ENCODE measurements at regions not wholly inside any gene's neighbourhood (a gene's known extent, or its start where the extent isn't known, plus 50 kb on each side); places are given as distances from the start of the nearest gene placed in this dataset.
"Not testable (repeated sequence)": the region's sequence is repeated elsewhere in the genome, so short reads cannot be mapped to it uniquely, and the experiment has no call there.

GRCh38 chr5:172528440-172528839 is 74.1 kb upstream of the SH3PXD2B start:
- no peak for DNase-seq (ENCODE audit: low spot score)

DNA sequence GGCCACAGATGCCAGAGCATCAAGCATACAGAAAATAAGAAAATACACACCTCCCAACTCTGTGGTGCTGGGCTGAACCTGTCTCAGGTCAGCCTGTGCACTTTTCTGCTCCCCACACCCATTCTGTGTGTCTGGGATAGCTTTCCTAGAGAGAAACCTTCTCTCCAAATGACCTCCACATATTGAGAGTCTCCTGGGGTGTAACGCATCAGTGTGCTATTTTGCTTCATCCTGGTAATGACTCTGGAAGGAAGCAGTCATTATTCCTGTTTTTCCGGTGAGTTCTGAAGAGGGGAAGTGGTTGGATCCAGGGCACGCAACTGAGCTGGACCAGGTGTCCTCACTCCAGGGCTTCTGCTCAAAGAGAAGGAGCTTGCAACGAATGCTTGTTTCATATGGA is 73.2 kb upstream of the SH3PXD2B start:
- no peak for DNase-seq (ENCODE audit: low spot score)

DNA sequence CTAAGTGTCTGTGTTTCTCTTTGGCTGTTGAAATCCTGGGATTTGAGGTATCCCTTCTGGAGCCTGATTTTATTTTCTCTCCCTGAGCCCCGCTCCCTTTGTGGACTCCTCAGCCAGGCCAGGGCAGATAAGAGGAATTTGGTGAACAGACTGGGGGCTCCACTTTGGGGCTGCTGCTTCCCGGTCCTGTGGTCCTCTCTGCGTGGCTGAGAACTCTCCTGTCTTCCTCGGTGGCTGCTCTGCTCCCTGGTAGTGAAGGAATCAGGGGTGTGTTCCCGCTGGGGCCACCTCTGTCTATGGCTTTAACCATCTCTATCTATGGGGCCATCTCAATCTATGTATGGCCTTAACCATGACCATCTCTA is 71.7 kb upstream of the SH3PXD2B start:
- no peak for DNase-seq (ENCODE audit: low spot score)

DNA sequence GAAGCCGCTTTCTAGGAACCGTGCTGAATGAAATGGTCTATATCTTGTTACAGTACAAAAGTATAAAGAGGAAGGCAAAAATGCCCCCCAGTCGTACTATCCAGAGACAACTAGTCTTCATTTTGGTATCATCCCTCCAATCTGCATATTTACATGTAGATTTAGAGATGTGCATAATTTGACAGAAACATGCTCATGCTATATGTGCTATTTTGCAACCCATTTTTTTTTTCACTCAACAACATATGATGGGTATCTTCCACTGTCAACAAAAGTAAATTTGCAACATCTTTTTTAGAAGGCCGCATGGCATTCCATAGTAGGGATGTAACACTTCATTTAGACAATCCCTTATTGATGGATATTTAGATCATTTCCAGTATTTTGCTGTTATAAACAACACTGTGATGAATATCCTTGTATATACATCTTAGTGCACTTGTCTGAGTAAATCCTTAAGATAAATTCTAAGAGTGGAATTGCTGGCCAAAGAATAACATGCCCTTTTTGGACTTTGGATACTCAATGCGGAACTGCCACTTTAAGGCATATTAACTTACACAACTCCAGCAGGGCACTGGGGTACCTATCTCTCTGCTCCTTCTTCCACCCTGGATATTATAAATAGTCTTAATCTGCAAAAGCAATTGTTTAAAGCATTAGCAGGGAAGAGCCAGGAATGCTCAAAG is 71.1 kb upstream of the SH3PXD2B start:
- DNase-seq (ENCODE audit: low spot score), result no peak

GRCh38 chr5:172524573-172525021 is 70.3 kb upstream of the SH3PXD2B start:
- no peak for DNase-seq (ENCODE audit: low spot score)

- DNase-seq (ENCODE audit: low spot score), result no peak
Observed at GRCh38 chr5:172523146-172523745, 68.9 kb upstream of the SH3PXD2B start.

DNA sequence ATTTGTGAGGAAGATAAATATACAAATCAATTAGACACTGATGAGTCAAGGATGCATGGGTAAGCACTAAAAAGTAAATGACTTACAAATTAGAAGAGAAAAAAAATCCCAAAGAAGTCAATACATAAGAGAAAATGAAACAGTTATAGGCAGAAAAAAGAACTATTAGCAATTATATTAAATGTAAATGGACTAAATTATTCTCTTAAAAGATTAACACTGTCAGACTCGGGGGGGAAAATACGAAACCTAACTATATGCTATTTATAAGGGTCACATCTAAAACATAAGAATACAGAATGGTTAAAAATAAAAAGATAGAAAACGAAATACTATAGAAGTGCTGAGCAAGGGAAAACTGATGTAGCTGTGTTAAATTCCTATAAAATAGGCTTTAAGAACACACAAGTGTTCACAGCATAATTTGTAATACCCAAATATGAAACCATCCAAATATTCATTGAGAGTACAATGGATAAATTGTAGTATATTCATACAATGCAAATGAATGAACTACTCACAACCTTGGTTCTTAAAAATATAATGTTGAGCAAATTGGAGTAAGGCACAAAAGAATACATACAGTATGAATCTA is 67.1 kb upstream of the SH3PXD2B start:
- DNase-seq (ENCODE audit: low spot score), result no peak

DNA sequence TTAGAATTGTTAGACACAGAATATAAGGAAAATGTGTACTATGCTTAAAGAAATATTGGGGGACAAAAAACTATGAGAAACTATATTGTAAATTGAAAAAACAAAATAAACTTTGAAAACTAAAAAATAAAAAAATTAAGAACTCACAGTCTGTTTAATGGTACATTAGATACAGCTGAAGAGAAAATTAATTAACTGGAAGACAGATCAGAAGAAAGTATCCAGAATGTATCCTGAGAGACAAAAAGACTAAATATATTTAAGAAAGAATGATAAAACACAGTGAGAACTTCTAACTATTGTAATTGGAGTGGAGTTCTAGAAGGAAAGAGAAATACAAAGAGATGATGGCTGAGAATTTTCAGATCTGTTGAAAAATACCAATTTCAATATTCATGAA is 57.6 kb upstream of the SH3PXD2B start:
- DNase-seq (ENCODE audit: low spot score), result no peak

DNA sequence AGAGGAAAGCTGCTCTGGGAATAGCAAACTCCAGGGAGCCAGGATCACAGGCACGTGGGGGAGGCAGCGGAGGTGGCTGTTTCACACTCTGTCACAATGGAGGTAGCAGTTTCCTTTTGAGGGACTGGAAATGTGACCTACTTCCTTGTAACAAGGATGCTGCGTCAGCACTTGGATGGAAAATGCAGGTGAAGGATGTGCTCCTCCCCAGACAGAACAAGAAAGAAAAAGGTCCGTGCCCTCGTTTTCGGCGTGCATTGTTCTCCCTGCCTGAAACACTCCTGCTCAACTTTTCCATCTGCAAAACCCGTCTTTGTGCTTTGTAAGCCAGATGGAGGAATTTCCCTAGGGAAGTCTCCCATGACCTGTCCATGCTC is 55.1 kb upstream of the SH3PXD2B start:
- DNase-seq (ENCODE audit: low spot score), result no peak

DNA sequence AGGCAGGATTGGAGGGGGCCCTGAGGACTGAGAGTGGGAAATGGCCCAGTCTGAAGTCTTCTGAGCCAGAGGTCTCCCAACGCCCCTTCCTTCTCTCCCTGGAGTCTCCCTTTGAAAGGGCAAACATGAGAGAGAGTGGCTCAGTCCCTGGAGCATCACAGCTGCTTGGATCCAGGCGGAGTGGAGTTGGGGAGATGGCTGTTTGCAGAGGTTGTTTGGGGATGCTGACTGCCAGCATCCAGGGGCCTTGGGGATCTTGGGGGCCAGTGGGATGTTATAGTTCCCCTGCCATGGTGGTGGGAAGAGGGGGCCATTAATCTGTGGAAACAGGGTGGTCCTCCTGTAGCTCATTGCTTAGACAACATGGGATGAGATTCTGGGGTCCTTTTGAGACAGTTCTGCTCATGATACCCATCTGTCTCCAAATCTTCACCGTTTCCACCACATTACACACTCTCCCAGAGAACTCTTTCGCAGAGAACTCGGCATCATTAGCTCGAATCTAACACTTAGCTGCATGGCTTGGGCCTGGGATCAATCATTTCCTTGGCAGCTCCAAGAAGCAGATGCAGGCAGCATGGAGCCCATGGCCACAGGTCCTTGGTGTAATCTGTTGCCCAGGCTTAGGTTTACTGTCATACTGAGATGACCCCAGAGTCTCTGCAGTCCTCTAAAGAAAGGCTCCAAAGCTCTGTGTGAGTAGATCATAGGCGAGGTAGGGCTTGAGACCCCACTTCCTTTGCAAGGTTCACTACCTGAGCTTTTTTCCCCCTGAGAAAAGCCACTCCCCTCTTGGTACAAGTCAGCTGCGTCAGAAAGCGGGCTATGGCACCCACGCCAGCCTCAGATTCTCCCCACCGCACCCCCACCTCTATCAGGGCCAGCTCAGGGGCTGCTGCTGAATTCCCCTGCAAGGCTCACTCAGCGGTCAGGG is 54.4 kb upstream of the SH3PXD2B start:
- no peak for DNase-seq (ENCODE audit: low spot score)

- DNase-seq (ENCODE audit: low spot score), result not testable (repeated sequence)
Observed at GRCh38 chr5:172507485-172507884, 53.2 kb upstream of the SH3PXD2B start.

- DNase-seq (ENCODE audit: low spot score), result no peak
Observed at GRCh38 chr5:172506921-172507320, 52.6 kb upstream of the SH3PXD2B start.

DNA sequence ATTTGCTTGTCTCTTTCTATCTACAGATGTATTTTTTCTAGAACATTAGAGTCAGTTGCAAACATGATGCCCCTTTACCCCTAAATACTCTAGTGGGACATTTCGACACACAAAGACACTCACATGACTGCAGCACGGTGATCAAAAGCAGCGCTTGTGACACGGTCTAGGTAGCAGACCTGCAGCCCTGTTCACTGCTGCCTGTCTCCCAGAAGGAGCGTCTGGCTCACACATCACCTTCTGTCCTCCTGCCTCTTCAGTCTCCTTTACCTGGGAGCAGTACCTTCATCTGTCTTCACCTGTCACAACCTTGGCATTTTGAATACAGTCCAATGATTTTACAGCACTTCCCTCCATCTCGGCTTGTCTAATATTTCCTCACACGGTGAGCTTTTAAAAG is 51.9 kb upstream of the SH3PXD2B start:
- no peak for DNase-seq (ENCODE audit: low spot score)

DNA sequence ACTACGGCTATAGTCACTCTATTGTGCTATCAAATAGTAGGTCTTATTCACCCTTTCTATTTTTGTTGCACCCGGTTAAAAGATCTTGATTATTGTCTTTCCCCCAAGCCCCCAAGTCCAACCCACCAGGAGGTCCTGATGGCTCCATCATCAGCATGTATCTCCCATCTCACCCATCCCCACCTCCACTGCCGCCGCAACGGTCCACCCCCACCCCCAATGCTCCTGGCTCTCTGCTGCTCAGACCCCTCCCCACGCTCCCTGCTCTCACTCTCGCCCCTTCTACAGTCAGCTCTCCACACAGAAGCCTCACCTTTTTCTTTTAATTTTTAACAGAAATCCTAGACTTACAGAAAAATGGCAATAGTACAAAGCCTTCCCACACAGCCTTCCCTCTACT is 51.5 kb upstream of the SH3PXD2B start:
- DNase-seq (ENCODE audit: low spot score), result no peak

- DNase-seq (ENCODE audit: low spot score), result no peak
Observed at GRCh38 chr5:172505403-172505759, 51.1 kb upstream of the SH3PXD2B start.

GRCh38 chr5:172504701-172505402 is 50.5 kb upstream of the SH3PXD2B start:
- DNase-seq (ENCODE audit: low spot score), result no peak

GRCh38 chr5:172503925-172504700 is 49.8 kb upstream of the SH3PXD2B start:
- no peak for DNase-seq (ENCODE audit: low spot score)
